Globus pallidus (tissue), 1 donor: ENCODE measurements at regions not wholly inside any gene's neighbourhood (a gene's known extent, or its start where the extent isn't known, plus 50 kb on each side); places are given as distances from the start of the nearest gene placed in this dataset.
"Not testable (repeated sequence)": the region's sequence is repeated elsewhere in the genome, so short reads cannot be mapped to it uniquely, and the experiment has no call there.

Source experiments
- DNase-seq: peaks from one replicate; pipeline ENCODE4 v3.0.0-alpha.2; 2015; ENCODE audit warnings: low spot score

DNA sequence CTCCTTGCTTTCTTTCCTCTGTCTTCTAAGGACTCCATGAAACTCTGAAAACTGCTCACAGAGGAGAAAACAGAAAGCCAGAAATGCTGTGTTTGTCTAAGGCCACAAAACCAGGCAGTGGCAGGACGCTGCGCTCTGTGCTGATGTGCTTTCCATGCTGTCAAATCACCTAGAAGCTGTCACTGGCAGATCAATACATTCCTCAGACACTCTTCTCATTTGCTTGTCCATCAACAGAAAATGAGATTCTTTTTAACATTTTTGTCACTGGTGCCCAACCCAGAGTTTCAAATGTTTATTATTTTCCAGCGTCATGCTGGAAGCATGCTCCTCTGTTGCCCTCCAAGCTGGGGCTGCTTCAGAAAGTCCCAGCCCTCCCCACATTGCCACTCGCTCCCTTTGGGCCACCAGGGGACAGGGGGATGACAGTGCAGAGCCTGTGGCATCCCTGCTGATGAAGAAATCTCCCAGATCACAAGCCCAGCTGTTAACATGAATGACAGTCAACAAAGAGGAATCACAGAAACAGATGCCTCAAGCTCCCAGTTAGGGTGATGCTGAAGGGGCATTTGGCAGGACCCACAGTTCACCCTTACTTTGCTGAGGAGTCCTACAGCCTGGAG, 117.5 kb upstream of the MEIS1 start:
- DNase-seq = no peak

DNA sequence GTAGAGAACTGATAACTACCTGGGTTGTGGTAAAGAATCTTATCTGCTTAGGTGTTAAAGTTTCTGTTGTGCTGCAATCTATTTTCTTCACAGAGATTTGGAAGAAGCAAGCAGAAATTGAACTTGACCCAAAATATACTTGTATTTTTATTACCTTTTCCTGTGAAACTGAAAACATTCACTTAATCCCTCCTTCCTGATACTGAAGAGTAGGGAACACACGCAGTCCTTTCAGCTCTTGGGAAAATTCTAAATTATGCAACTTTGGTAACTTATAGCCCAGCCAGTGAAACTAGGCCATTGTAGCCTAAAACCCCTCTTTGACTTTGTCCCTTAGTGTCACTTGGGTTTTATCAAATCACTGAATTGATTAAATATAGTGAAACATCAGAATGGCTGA, 128.4 kb upstream of the MEIS1 start:
- DNase-seq = no peak

DNA sequence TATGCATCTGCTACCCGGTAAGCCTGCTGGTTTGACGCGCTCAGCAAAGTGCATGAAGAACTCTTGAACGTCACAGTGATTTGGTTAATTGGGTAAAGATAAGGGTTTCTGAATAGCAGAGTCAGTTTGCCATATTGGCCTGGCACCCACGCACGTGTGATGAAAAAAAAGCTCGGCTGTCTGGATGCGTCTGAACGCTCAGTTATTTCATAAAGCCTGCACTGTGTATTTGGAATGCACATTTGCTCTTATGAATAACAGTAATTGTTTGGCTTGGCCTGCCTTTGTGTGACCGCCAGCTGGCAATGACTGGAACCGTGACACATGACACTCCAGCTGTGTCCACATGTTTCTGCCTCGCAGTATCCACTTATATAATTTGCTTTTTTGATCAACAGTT, 129.2 kb upstream of the MEIS1 start:
- peak; percentile 81 for DNase-seq

DNA sequence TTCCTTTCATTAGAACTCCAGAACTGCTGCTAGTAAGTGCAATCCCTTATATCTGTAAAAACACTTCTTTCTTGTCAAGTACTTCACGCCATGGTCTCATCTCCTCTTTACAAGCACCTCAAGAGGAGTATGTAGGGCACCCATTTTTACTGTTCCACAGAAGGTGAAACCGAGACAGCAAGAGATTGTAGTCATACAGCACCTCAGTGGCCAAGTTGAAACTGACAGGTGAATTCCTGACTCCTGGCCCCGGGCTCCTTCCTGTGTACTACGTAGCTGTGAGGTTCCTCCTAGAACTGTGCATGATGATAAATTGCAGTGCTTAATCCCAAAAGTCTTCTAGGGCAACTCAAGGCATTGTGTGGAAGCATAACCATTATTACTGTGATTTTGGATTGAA, 131.5 kb upstream of the MEIS1 start:
- no peak for DNase-seq

DNA sequence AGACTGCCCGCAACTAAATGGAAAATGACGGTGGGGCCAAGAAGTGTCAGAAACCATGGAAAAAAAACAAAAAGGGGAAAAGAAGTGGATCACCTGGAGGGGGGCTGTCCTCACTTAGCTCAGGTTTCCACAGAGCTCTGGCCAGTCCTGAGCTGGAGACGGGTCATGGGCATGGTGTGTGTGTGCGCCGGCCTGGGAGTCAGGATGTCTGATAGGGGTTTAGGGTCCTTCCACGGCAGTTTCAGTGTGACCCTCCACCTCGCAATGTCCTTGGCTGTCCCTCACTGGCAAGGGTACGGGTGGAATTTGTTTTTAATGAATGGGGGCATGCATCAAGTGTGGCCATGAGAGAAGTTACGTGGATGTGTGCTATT, 133.2 kb upstream of the MEIS1 start:
- DNase-seq = no peak

DNA sequence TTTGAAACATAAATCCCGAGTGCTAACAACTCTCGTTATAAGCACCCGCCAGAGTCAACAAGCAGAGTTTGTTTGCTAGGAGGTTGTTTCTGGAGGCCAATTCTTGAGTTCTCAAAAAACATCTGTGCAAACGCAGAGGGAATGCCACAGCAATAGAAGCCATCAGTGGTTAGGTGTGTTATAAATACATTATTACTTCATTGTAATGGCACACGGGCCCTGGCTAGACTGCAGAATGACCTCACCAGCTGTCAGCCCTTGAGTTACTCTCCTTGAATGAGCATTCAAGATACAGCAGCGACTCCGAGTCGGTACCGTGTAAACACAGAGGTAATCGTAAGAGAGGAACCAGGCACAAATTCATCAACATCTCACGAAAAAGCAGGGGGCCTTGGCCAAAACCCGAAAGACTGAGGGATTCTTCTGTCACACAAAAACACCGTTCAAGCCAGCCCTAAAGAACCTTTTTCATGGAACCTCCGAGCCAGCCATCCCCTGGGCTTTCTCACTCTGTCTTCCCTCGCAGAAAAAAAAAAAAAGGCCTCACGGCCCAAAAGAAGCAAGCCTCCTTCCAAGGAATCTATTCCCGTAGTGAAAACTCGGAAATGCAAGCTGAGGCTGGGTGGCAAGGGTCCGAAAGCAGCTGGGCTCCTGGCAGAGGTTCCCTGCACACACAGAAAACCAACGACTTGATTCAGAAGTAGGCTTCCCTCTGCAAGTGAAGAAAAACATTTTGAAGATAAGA, 133.7 kb upstream of the MEIS1 start:
- DNase-seq = no peak

DNA sequence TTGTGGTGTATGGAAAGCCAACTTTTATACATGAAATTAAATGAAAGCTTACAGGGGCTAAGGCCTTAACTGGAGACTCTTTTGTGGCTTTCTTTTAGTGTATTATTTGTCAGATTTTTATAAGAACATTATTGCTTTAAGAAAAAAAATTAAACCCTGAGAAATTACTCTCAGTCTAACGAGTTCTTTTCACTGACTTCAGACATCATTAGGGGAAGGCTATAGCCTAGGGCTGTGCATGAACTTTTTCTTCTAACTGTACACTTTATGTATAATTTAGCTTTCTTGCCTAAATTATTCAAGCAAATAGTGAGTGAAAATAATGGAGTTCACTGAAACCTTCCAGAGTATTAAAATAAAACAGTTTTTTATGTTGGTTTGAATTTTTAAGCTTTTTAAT, 151.1 kb upstream of the MEIS1 start:
- no peak for DNase-seq

DNA sequence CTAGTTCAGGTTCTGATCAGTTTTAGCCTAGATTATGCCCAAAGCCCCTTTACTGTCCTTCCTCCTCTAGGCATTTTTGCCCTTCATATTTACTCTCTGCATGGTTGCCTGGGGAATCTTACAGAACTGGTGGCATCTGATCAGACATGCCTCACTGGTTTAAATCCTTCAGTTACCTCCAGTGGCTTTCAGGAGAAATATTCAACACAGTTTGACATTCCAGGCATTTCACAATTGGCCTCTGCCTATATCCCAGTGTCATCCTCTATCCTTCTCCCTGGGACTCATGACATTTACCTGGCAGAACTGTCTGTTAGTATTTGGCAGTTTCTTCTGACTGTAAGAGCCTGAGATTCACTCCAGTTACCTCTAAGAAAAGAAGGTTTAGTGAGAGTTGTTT, 152.9 kb upstream of the MEIS1 start:
- no peak for DNase-seq

DNA sequence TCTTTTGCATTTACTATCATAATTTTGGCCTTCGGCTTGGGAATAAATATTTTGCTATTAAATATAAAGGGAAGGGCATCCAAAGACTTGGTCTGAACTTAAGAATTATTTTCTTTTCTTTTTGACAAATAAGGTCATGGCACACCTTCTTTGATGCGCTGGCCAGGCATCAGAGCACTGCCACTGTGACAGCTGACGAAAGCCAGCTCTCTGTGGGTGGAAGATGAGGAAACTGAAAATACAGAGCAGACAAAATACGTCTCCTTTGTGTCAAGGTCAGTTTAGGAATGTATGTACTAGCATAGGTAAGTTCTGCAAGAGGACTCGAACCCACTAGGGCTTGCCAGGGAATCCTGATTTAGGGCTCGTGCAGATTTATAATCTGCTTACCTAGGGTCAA, 155.9 kb upstream of the MEIS1 start:
- no peak for DNase-seq

DNA sequence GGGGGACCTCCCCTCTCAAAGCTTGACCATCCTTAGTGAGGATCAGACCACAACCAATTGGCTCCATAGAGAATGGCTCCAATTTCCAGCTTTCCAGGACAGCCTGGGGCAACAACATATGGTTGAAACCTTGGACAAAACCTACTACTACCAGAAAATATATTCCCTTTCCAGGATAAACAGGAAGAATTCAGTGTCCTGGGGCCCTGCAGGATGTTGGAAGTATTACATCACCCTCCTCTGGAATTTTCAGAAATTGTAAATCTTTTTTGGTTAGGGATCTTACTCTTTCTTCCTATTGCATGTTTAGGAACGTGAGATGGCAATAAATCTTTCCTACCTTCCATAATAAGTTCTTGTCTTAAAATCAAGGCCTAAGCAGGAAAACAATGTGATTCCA, 158.9 kb upstream of the MEIS1 start:
- no peak for DNase-seq

DNA sequence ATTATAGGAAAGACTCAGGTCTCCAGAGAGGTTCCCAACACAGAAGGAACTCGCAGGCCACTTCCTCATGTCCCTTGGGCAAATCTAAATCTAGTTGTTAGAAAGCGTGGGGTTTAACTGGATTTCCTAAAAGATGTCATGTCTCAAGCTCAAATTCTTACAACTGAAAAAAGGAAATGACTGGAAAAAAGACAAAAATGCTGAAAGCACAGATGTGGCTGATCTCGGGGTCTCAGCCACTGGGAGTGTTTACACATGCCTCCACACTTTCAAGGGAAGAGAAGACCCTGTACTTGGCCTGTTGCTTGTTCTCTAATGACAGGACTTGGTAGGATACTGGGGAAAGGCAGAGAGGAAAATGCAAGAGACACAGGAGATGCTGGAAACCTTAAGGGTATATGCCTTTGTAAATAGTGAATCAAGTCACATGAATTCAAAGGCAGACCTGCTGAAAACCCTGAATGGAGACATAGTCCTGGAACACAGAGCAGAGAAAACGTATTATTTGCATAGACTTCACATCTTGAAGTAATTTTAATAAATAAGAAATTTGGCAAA, 160.9 kb upstream of the MEIS1 start:
- DNase-seq = no peak

DNA sequence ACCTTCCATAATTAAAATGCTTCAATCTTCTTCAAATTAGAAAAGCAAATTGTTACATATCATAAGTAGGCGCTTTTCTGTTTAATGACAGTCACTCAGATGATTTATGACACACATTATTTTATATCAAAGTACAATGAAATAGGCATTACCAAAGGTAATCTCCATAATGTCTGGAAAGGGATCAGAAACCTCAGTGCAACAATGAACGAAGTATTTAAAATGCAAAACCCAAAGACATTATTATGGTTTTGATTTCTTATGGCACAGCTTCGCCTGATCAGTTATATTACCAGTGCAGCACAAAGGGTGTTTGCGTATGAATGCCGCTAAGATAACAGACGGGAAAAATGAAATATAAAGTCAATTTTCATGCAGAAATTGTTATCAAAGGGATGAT, 162.2 kb upstream of the MEIS1 start:
- no peak for DNase-seq

DNA sequence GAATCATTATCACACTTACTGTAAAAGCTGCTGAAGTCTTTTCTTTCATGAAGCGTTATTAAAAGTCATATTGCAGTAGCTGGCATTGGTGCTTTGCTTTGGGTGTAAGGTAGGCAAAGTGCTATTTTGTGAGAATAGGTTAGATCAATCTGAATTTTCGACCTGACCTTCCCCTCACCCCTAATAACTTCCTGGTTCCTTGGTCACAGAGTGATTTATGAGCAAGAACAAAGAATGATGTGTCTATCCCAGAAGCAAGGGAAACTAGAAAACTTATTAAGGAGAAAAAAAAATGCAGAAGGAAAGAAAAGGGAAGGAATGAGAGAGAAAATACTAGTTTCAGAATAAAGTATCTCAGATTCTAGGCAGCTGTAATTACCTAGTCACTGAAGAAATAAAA, 163.1 kb upstream of the MEIS1 start:
- no peak for DNase-seq

DNA sequence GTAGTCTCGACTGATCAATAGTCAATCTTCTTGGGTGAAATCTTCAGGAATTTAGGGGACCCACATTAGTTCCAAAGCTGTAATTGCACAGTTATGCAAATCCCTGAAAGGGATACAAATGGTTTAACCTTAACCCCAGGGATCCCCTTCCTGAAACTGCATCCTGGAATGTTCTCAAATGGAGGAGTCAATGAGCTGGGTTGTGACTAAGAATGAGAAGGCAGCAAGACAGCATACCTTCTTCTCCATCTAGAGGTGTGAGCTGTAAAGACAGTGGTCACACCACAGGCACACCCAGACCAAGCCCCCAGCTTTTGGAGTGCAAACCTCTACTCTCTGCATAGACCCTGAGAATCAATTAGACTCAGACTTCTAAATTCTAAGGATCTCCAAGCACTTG, 164.7 kb upstream of the MEIS1 start:
- no peak for DNase-seq

DNA sequence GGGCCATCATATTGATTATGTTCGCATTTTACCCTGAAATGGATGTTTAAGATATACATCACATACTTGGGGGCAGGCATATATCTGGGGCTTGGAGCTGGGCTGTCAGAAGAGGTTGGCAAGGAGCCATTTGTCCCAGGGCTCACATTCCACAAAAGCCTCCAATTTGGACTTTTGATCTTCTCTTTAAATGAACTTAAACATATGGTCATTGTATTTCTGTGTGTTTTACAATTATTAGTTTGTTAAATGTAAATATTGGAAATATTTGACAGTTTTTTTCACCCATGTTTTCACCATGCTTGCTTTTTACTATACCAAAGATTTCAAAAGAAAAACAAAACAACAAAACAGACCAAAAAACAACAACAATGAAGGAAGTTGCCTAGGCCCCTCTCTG, 165.8 kb upstream of the MEIS1 start:
- no peak for DNase-seq

DNA sequence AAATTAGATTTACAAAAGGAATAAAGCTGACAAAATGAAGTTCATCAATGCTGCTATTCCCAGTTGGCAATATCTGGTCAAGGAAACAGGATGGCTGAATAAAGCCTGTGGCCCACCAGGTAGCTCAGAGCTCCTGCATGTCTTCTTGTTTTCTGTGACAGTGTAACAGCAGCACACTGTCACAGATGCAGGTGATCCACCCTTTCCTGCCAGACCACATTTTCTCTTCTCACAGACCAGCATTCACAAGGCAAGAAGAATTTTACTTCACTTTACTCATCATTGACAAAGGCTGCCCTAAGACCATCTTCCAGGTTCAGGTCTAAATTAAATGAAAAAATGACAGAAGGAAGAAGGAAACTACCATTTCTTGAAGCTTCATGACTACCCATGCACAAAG, 166.2 kb upstream of the MEIS1 start:
- DNase-seq = no peak

DNA sequence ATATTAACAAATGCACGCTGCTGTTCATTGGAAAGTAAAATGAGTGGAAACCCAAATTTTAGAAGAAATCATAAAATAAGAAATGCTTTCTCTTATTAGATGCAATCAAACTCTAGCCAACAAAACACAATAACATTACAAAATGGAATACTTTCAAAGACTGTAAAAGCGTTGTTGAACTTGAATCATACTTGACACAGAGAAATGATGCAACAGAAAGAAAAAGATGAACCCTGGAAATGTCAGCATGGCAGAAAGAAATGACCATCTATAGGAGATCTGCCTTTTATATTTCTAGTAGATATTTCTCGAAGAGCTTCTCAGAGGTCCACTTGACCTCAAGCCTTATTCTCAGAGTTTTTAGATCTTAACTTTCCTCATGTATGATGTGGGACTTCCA, 170.6 kb upstream of the MEIS1 start:
- no peak for DNase-seq

DNA sequence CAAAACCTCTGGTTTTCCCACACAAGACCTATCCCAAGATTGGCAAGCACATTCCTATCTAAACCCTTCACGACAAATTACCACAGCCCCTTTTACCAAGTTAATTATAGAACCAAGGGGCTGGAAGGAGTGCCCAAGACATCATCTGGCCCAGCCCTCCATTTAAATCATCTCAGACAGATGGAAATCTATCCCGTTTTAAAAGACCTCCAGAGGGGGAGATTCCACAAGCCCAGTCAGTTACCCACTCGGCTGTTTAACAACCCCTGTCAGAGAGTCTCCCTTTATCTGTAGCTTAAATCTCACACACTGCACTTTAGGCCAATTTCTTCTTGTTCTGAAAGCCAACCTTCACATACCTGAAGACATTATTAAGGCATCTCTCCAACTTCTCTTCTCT, 179.1 kb upstream of the MEIS1 start:
- DNase-seq = no peak

DNA sequence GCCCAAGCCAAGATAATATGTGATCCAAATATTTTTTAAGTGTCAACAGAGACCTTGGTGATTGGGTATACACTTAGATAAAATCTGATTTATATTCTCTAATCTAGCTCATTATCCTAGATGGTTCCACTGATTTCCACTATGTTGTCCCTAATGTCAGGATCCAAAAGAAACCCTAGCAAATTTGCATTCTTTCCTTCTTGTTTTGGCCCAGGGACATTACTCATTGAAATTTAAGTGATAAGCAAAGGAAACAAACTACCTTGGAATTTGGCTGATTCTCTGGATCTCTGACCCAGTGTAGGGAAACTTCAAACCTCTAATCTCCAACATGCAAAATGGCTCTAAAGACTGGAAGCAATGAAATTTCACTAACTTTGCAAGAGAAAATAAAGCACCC, 179.8 kb upstream of the MEIS1 start:
- DNase-seq = no peak

DNA sequence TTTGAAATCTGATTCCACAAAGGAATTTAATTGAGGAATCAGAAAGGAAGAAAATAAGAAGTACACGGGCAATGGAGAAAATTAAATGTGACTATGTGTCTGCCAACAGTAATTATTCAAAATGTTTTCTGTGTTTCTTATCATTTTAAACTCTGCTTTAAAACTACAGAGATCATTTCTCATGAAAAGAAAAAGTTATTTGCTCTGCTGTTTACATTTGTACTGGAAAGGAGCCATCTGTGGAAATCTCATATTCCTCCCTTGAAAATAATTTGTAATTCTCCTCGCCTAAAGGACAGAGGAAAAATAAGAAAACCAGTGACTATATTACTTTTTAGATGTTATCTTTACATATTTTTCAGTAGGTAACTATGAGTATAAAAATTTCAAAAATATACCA, 181.9 kb upstream of the MEIS1 start:
- no peak for DNase-seq

DNA sequence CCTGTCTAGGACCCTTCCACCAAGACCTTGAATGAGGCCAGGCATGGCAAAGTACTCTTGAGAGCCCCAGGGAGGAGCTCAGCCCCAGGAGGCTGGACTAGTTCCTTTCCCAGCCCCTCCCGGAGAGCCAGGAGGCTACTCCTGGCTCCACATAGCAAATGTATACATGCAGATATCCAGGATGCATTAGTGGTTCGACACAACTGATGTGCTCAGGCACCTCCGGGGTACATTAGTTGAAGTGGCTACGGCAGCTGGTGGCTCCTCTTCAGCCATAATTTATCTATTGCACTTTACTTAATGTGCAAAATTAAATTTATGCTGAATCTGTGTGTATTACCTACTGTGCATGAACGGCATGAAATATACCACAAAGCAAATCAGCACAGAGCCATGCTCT, 182.8 kb upstream of the MEIS1 start:
- no peak for DNase-seq

DNA sequence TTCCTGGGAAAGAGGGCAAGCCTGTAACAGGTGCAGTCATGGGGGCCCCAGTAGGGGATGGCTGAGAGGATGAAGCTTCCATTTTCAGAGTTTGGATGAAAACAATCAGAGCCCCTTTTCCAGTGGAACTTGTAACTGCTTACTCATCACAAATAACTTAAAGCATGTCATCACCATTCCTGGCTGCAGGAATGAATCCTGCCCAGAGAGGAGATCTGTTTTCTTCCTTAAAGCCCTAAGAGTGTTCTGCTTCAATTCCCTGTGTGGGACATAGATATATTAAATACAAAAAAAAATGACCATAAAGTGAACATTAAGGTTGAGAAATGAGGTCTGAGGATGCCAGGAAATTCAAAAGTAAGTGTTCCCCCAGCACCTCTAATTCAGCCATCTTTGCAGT, 183.4 kb upstream of the MEIS1 start:
- DNase-seq = no peak

DNA sequence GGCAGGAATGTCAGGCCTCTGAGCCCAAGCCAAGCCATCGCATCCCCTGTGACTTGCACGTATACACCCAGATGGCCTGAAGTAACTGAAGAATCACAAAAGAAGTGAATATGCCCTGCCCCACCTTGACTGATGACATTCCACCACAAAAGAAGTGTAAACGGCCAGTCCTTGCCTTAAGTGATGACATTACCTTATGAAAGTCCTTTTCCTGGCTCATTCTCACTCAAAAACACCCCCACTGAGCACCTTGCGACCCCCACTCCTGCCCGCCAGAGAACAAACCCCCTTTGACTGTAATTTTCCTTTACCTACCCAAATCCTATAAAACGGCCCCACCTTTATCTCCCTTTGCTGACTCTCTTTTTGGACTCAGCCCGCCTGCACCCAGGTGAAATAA, 185.8 kb upstream of the MEIS1 start:
- DNase-seq = not testable (repeated sequence)

DNA sequence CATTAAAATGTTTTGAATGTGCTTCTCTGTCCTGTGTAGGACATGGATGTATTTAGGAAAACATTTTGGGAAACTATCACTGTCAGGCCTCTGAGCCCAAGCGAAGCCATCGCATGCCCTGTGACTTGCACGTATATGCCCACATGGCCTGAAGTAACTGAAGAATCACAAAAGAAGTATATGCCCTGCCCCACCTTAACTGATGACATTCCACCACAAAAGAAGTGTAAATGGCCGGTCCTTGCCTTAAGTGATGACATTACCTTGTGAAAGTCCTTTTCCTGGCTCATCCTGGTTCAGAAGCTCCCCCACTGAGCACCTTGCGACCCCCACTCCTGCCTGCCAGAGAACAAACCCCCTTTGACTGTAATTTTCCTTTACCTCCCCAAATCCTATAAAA, 191.1 kb upstream of the MEIS1 start:
- DNase-seq = not testable (repeated sequence)
